CD8-positive, alpha-beta memory T cell (primary cell): ENCODE measurements at regions not wholly inside any gene's neighbourhood (a gene's known extent, or its start where the extent isn't known, plus 50 kb on each side); places are given as distances from the start of the nearest gene placed in this dataset.

Source experiments
- CTCF ChIA-PET: fragments of 350-600 bp; sonication (Branson Sonifier 250); formaldehyde crosslinking; loops from one replicate; lab custom pipeline; 2021; ENCODE audit warnings: antibody characterized with exemption; lab: Charles Lee
- POLR2A ChIA-PET: fragments of 350-600 bp; sonication (Branson Sonifier 250); formaldehyde crosslinking; loops from one replicate; lab custom pipeline; 2021; ENCODE audit warnings: antibody characterized with exemption; lab: Charles Lee
- DNase-seq, 5 donors: peaks; one replicate each; pipeline versions ENCODE4 v3.0.0 to v3.0.0-alpha.2; 2020 to 2022; ENCODE audit warnings: mixed read lengths in 1 of 5
- H3K27ac ChIP-seq: one replicate; pipeline ENCODE4 v1.7.0; 2013; ENCODE audit warnings: low read depth, mild to moderate bottlenecking, low read length, moderate library complexity
- H3K27me3 ChIP-seq: 2 replicates; pipeline ENCODE4 v1.7.0; 2013; ENCODE audit warnings: low read length, mild to moderate bottlenecking; ENCODE audit not compliant: insufficient read depth, poor library complexity, severe bottlenecking
- H3K36me3 ChIP-seq: 2 replicates; pipeline ENCODE4 v1.7.0; 2013; ENCODE audit warnings: mild to moderate bottlenecking, low read length, moderate library complexity; ENCODE audit not compliant: insufficient read depth
- H3K4me1 ChIP-seq: 2 replicates; pipeline ENCODE4 v1.7.0; 2013; ENCODE audit warnings: mild to moderate bottlenecking, low read length, moderate library complexity; ENCODE audit not compliant: insufficient read depth
- H3K4me3 ChIP-seq: 2 replicates; pipeline ENCODE4 v1.7.0; 2013; ENCODE audit warnings: mild to moderate bottlenecking, low read length
- H3K9me3 ChIP-seq: 2 replicates; pipeline ENCODE4 v1.7.0; 2013; ENCODE audit warnings: mild to moderate bottlenecking, low read length
- H3K27ac Mint-ChIP-seq, 8 donors: one replicate each; pipeline ENCODE4 v1.8.0; 2020 to 2021; ENCODE audit warnings: mixed read lengths in 8 of 8, mild to moderate bottlenecking in 6 of 8, inconsistent platforms in 3 of 8, moderate library complexity in 3 of 8
- H3K27me3 Mint-ChIP-seq, 2 donors: one replicate each; pipeline ENCODE4 v1.8.0; 2020 to 2021; ENCODE audit warnings: mixed read lengths in 2 of 2, mild to moderate bottlenecking in 1 of 2, moderate library complexity in 1 of 2
- H3K36me3 Mint-ChIP-seq, 3 donors: one replicate each; pipeline ENCODE4 v1.8.0; 2020 to 2021; ENCODE audit warnings: mixed read lengths in 3 of 3, inconsistent platforms in 1 of 3, mild to moderate bottlenecking in 1 of 3
- H3K4me1 Mint-ChIP-seq, 3 donors: one replicate each; pipeline ENCODE4 v1.8.0; 2020 to 2021; ENCODE audit warnings: mixed read lengths in 3 of 3, inconsistent platforms in 1 of 3, mild to moderate bottlenecking in 1 of 3
- H3K4me3 Mint-ChIP-seq, 7 donors: one replicate each; pipeline ENCODE4 v1.8.0; 2020 to 2021; ENCODE audit warnings: mixed read lengths in 7 of 7, mild to moderate bottlenecking in 6 of 7, moderate library complexity in 4 of 7, inconsistent platforms in 2 of 7
- H3K9me3 Mint-ChIP-seq, 5 donors: one replicate each; pipeline ENCODE4 v1.8.0; 2020 to 2022; ENCODE audit warnings: mixed read lengths in 5 of 5, mild to moderate bottlenecking in 3 of 5, moderate library complexity in 2 of 5, inconsistent platforms in 1 of 5

DNA sequence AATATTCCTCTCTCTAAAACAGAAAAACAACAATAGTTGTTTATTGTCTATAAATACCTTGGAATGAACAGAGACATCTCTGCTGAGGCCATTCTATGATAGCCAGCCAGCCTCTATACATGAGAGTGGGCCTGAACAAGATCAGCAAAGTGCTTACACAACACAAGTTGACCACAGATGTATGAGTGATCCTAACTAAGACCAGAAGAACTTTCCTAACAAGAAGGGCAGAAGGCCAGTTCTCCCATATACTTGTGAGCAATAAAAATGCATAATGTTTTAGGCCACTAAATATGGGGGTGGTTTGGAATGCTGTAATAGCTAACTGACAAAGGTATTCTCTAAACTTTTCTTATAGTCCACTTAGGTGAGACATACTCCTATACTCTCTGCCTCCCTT is 345.7 kb downstream of the SPATA31D1 start:
- Histone ChIP-seq H3K9me3 (no peaks in the 10 kb centered on the region), H3K36me3 (no peaks in the 10 kb centered on the region), H3K4me3 (no peak overlapping the region), H3K4me1 (no peaks in the 10 kb centered on the region), H3K27ac (no peak overlapping the region), H3K27me3 (no peaks in the 10 kb centered on the region)
- Mint-ChIP-seq H3K4me1 (no peaks in the 10 kb centered on the region), H3K27me3 (no peaks in the 10 kb centered on the region), H3K36me3 (no peaks in the 10 kb centered on the region), H3K4me3 (no peak overlapping the region), H3K27ac (no peak overlapping the region), H3K9me3 (peaks cover 0 to 25% (median 2%) of the 10 kb centered on the region in 5 donors)
- DNase-seq = no peak
- POLR2A ChIA-PET = no interaction called here
- CTCF ChIA-PET = no interaction called here

DNA sequence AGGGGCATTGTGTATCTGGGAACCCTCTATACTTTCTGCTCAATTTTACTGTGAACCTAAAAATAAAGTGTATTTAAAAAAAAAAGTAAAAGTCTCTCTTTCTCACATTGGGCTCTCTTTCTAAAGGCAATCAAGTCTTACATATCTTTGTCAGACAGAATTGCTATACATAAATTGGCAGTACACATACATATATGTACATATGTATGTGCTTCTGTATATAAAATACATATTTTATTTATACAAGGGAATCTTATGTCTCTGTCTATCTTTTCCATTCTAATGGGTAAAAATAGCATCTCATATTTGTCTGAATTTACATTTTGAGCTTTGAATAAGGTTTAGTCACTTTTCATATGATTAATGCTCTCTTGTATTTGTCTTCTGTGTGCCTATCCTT is 348.8 kb downstream of the SPATA31D1 start:
- Histone ChIP-seq H3K27ac (no peak overlapping the region), H3K4me1 (no peaks in the 10 kb centered on the region), H3K36me3 (no peaks in the 10 kb centered on the region), H3K9me3 (no peaks in the 10 kb centered on the region), H3K4me3 (no peak overlapping the region), H3K27me3 (no peaks in the 10 kb centered on the region)
- no peaks in the 10 kb centered on the region for H3K27me3 Mint-ChIP-seq
- CTCF ChIA-PET = no interaction called here
- H3K27ac Mint-ChIP-seq = no peak overlapping the region
- no peaks in the 10 kb centered on the region for H3K36me3 Mint-ChIP-seq
- H3K4me3 Mint-ChIP-seq = no peak overlapping the region
- H3K9me3 Mint-ChIP-seq = peaks cover 0 to 21% (median 3%) of the 10 kb centered on the region in 5 donors
- no peaks in the 10 kb centered on the region for H3K4me1 Mint-ChIP-seq
- POLR2A ChIA-PET = no interaction called here
- DNase-seq = no peak

DNA sequence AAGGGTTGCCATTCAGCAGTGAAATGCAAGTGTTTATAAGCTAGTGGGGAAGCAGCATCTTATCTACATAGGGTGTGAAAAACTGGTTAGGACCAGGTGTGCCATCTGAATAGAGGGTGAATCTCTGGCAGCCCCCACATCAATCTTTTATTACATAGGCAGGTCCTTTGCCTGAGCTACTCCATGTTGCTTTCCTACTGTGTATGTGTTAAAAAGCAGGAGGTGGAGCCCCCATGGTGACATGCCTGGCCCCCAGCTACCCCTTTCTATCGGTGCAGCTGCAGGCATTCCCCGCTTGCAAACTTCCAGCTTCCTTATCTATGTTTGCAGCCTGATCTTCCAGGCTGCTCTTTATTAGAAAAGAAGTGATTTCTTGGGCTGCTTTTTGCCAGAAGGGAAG is 353.5 kb downstream of the SPATA31D1 start:
- no peaks in the 10 kb centered on the region for H3K27me3 ChIP-seq
- H3K27ac ChIP-seq = no peak overlapping the region
- H3K36me3 ChIP-seq = no peaks in the 10 kb centered on the region
- Mint-ChIP-seq H3K4me3 (no peak overlapping the region), H3K27ac (no peak overlapping the region), H3K36me3 (no peaks in the 10 kb centered on the region), H3K9me3 (peaks cover under 1 to 17% (median 7%) of the 10 kb centered on the region in 5 donors), H3K4me1 (no peaks in the 10 kb centered on the region), H3K27me3 (no peaks in the 10 kb centered on the region)
- H3K9me3 ChIP-seq = no peaks in the 10 kb centered on the region
- no peak overlapping the region for H3K4me3 ChIP-seq
- no peak for DNase-seq
- ChIA-PET CTCF (no interaction called here), POLR2A (no interaction called here)
- no peaks in the 10 kb centered on the region for H3K4me1 ChIP-seq

DNA sequence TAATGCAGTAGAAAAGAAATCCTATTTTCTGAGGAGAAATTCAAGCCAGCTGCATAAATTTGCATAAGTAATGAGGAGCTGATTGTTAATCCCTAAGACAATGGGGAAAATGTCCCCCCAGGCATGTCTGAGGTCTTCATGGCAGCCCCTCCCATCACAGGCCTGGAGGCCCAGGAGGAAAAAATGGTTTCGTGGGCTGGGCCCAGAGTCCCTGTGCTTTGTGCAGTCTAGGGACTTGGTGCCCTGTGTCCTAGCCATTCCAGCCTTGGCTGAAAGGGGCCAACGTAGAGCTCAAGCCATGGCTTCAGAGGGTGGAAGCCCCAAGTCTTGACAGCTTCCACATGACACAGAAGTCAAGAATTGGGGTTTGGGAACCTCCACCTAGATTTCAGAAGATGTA is 357.5 kb downstream of the SPATA31D1 start:
- H3K27ac ChIP-seq = no peak overlapping the region
- CTCF ChIA-PET = no interaction called here
- H3K4me3 ChIP-seq = no peak overlapping the region
- POLR2A ChIA-PET = no interaction called here
- Mint-ChIP-seq H3K36me3 (no peaks in the 10 kb centered on the region), H3K4me3 (no peak overlapping the region), H3K27ac (no peak overlapping the region), H3K9me3 (peaks cover 4 to 23% (median 15%) of the 10 kb centered on the region in 5 donors), H3K4me1 (no peaks in the 10 kb centered on the region), H3K27me3 (no peaks in the 10 kb centered on the region)
- H3K4me1 ChIP-seq = no peaks in the 10 kb centered on the region
- no peaks in the 10 kb centered on the region for H3K36me3 ChIP-seq
- DNase-seq = no peak
- H3K9me3 ChIP-seq = no peaks in the 10 kb centered on the region
- H3K27me3 ChIP-seq = no peaks in the 10 kb centered on the region

DNA sequence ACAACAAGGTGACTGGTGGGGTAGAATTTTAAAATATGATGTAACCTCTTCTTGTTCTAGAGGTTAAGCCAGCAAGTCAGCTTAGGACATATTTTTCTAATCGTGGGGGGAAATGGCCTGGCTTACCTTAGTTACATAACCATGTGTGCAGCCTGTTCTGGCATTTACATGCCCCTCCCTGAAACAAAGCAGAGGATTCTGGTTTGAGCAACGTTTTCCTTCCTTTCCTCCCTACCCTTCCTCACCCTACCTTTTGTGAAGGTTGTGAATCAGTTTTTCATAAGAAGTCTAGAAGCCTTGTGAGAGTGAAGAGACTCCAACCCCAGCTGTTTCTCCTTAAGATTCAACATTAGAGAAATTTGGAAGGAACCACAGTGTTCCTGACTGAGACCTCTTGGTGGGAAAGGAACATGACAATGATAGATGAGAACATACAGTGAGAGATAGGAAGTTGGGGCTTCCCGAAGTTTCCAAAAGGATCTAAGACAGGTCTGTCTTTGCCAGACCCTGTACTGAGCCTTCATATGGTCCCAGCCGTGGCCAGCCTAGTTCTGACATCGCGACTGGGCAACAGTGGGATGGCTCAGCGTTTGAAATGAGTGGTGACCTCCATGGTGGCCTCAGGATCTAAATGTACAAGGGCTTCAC is 365.2 kb downstream of the SPATA31D1 start:
- DNase-seq = no peak
- no peaks in the 10 kb centered on the region for H3K4me1 Mint-ChIP-seq
- H3K27ac Mint-ChIP-seq = no peak overlapping the region
- no peaks in the 10 kb centered on the region for H3K36me3 Mint-ChIP-seq
- no peaks in the 10 kb centered on the region for H3K9me3 ChIP-seq
- H3K36me3 ChIP-seq = no peaks in the 10 kb centered on the region
- no peaks in the 10 kb centered on the region for H3K4me1 ChIP-seq
- POLR2A ChIA-PET = no interaction called here
- CTCF ChIA-PET = no interaction called here
- no peak overlapping the region for H3K4me3 Mint-ChIP-seq
- H3K4me3 ChIP-seq = no peak overlapping the region
- peaks cover 0 to 33% (median 3%) of the 10 kb centered on the region in 5 donors for H3K9me3 Mint-ChIP-seq
- H3K27me3 Mint-ChIP-seq = no peaks in the 10 kb centered on the region
- no peak overlapping the region for H3K27ac ChIP-seq
- no peaks in the 10 kb centered on the region for H3K27me3 ChIP-seq

DNA sequence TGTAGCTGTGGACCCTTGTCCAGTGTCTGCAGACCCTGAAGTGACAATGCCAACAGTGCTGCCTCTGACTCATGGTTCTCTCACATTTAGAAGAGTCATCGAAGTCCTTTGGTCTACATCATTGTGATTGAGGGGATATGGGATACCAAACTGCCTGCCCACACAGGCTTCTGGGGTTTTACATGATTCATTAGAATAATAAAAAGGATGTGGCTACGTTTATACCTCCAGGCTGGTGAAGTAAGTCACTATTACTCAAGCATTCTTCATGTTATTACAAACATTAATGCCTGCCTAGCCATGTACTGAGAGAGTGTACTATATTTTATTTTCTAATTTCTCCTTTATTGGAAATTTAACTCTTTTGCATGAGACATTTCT is 365.7 kb downstream of the SPATA31D1 start:
- H3K27ac Mint-ChIP-seq = no peak overlapping the region
- Histone ChIP-seq H3K4me1 (no peaks in the 10 kb centered on the region), H3K27ac (no peak overlapping the region), H3K36me3 (no peaks in the 10 kb centered on the region), H3K4me3 (no peak overlapping the region), H3K27me3 (no peaks in the 10 kb centered on the region), H3K9me3 (no peaks in the 10 kb centered on the region)
- H3K36me3 Mint-ChIP-seq = no peaks in the 10 kb centered on the region
- H3K27me3 Mint-ChIP-seq = no peaks in the 10 kb centered on the region
- no peak for DNase-seq
- ChIA-PET POLR2A (no interaction called here), CTCF (no interaction called here)
- H3K9me3 Mint-ChIP-seq = peaks cover 0 to 31% (median 3%) of the 10 kb centered on the region in 5 donors
- no peaks in the 10 kb centered on the region for H3K4me1 Mint-ChIP-seq
- no peak overlapping the region for H3K4me3 Mint-ChIP-seq

DNA sequence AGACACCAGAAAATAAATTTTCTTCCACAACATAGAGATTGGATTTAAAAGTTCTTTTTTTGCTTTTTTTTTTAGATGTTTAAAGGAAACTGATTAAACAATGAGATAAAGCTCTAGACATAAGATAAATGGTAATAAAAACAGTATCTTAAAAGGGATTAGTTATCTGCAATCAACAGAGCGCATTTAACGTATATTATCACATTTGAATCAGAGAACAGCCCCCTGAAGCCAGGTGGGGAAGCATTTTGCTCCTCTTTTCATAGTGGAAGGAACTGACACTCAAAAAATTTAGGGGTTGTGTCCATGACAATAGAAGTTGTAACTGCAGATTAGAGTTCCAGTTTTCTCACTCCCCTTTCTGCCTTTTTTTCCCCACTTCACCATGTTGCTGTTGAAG is 367.6 kb downstream of the SPATA31D1 start:
- Mint-ChIP-seq H3K36me3 (no peaks in the 10 kb centered on the region), H3K27ac (no peak overlapping the region), H3K27me3 (no peaks in the 10 kb centered on the region), H3K9me3 (peaks cover 0 to 17% (median 2%) of the 10 kb centered on the region in 5 donors), H3K4me3 (no peak overlapping the region), H3K4me1 (no peaks in the 10 kb centered on the region)
- Histone ChIP-seq H3K27me3 (no peaks in the 10 kb centered on the region), H3K36me3 (no peaks in the 10 kb centered on the region), H3K27ac (no peak overlapping the region), H3K4me3 (no peak overlapping the region), H3K4me1 (no peaks in the 10 kb centered on the region), H3K9me3 (no peaks in the 10 kb centered on the region)
- ChIA-PET POLR2A (no interaction called here), CTCF (no interaction called here)
- no peak for DNase-seq

DNA sequence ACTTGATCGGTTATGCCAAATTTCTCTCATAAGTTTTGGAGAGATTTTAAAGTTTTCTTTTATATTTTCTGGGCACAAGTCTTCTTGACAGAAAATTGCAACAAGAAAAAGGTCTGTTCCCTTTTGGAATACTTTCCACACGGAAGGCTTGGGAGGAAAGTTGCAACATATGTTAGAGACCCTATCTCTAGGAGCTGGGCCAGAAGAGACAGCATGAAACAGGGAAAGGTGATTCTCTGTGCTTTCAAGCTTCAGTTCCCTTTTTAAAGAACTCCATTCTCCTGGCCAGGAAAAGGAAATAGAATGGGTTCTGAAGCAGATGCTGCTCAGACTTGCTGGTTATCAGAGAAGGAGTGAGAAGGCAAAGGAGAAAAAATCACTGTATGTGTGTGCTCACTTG is 368.3 kb downstream of the SPATA31D1 start:
- Mint-ChIP-seq H3K36me3 (no peaks in the 10 kb centered on the region), H3K27me3 (no peaks in the 10 kb centered on the region), H3K27ac (no peak overlapping the region), H3K4me1 (no peaks in the 10 kb centered on the region), H3K9me3 (peaks cover 0 to 19% (median 2%) of the 10 kb centered on the region in 5 donors), H3K4me3 (no peak overlapping the region)
- ChIA-PET POLR2A (no interaction called here), CTCF (no interaction called here)
- no peak overlapping the region for H3K27ac ChIP-seq
- DNase-seq = no peak
- H3K4me1 ChIP-seq = no peaks in the 10 kb centered on the region
- H3K27me3 ChIP-seq = no peaks in the 10 kb centered on the region
- H3K9me3 ChIP-seq = no peaks in the 10 kb centered on the region
- no peak overlapping the region for H3K4me3 ChIP-seq
- no peaks in the 10 kb centered on the region for H3K36me3 ChIP-seq
